ENCODE measurements at regions not wholly inside any gene's neighbourhood (a gene's known extent, or its start where the extent isn't known, plus 50 kb on each side); places are given as distances from the start of the nearest gene placed in this dataset.

- no peak for TF ChIP-seq CTCF (IDR thresholded peaks at IDR 0.05)
- TF ChIP-seq POLR2A (IDR thresholded peaks at IDR 0.05), result no peak
Observed at GRCh38 chr20:12108846-12109245, 191.2 kb downstream of the BTBD3 start.
